ENCODE measurements at regions not wholly inside any gene's neighbourhood (a gene's known extent, or its start where the extent isn't known, plus 50 kb on each side); places are given as distances from the start of the nearest gene placed in this dataset.

- no peaks in the 10 kb centered on the region for H3K36me3 ChIP-seq (ENCODE audit: control insufficient read depth in 1 of 2, insufficient read depth in 2 of 2, low read depth in 1 of 2, low read length in 2 of 2)
- H3K18ac ChIP-seq (ENCODE audit: low read depth in 1 of 2, low read length in 2 of 2) = no peak overlapping the region
- no peak overlapping the region for H2BK5ac ChIP-seq (ENCODE audit: low read depth, low read length, poor library complexity, severe bottlenecking)
- H4K8ac ChIP-seq (ENCODE audit: low read length) = no peak overlapping the region
- H4K91ac ChIP-seq (ENCODE audit: low read length) = no peak overlapping the region
- no peak for DNase-seq
- no peak overlapping the region for H2AFZ ChIP-seq (ENCODE audit: low read depth, low read length)
- H3K14ac ChIP-seq (ENCODE audit: low read length in 2 of 2) = no peak overlapping the region
- H2BK15ac ChIP-seq (ENCODE audit: low read depth, poor library complexity, severe bottlenecking) = no peak overlapping the region
- no peak overlapping the region for H2AK5ac ChIP-seq (ENCODE audit: low read length, severe bottlenecking)
- H3K4me2 ChIP-seq (ENCODE audit: low read length, poor library complexity, severe bottlenecking) = no peak overlapping the region
- H2BK120ac ChIP-seq (ENCODE audit: low read depth, low read length) = no peak overlapping the region
- no peaks in the 10 kb centered on the region for H3K79me1 ChIP-seq (replicated peaks; ENCODE audit: low read length, poor library complexity, severe bottlenecking)
- H2BK12ac ChIP-seq (ENCODE audit: low read length in 2 of 2) = no peak overlapping the region
- H3K27ac ChIP-seq (ENCODE audit: low read length, poor library complexity, severe bottlenecking) = no peak overlapping the region
- no peak overlapping the region for H3K4me3 ChIP-seq (ENCODE audit: insufficient read depth in 1 of 2, low read depth in 1 of 2, low read length in 2 of 2)
- no peaks in the 10 kb centered on the region for H3K9me3 ChIP-seq (ENCODE audit: control insufficient read depth, low read length)
- no peaks in the 10 kb centered on the region for H3K4me1 ChIP-seq (ENCODE audit: control insufficient read depth, insufficient read depth, low read depth, low read length)
- H3K9ac ChIP-seq (ENCODE audit: low read length) = no peak overlapping the region
- 67% methylated on average over 3 of the region's 4 CpGs for WGBS
- no peak overlapping the region for H3K4ac ChIP-seq (ENCODE audit: low read depth in 1 of 2, low read length in 2 of 2)
- no peaks in the 10 kb centered on the region for H3K27me3 ChIP-seq (ENCODE audit: control insufficient read depth in 1 of 2, insufficient read depth in 1 of 2, low read length in 2 of 2)
- no peak overlapping the region for H3K23ac ChIP-seq (ENCODE audit: low read length in 2 of 2)
These were observed 661.2 kb upstream of the TENM3 start for GRCh38 chr4:181581983-181582382.

- no peaks in the 10 kb centered on the region for H3K36me3 ChIP-seq (ENCODE audit: control insufficient read depth in 1 of 2, insufficient read depth in 2 of 2, low read depth in 1 of 2, low read length in 2 of 2)
- WGBS = 87% methylated on average over 2 of the region's 4 CpGs
- no peak overlapping the region for H3K4ac ChIP-seq (ENCODE audit: low read depth in 1 of 2, low read length in 2 of 2)
- H2BK12ac ChIP-seq (ENCODE audit: low read length in 2 of 2) = no peak overlapping the region
- no peak overlapping the region for H3K4me2 ChIP-seq (ENCODE audit: low read length, poor library complexity, severe bottlenecking)
- no peak overlapping the region for H4K91ac ChIP-seq (ENCODE audit: low read length)
- no peak overlapping the region for H3K4me3 ChIP-seq (ENCODE audit: insufficient read depth in 1 of 2, low read depth in 1 of 2, low read length in 2 of 2)
- no peak for DNase-seq
- no peaks in the 10 kb centered on the region for H3K9me3 ChIP-seq (ENCODE audit: control insufficient read depth, low read length)
- H3K18ac ChIP-seq (ENCODE audit: low read depth in 1 of 2, low read length in 2 of 2) = no peak overlapping the region
- no peak overlapping the region for H3K9ac ChIP-seq (ENCODE audit: low read length)
- H2AFZ ChIP-seq (ENCODE audit: low read depth, low read length) = no peak overlapping the region
- H3K4me1 ChIP-seq (ENCODE audit: control insufficient read depth, insufficient read depth, low read depth, low read length) = no peaks in the 10 kb centered on the region
- H2BK120ac ChIP-seq (ENCODE audit: low read depth, low read length) = no peak overlapping the region
- H3K23ac ChIP-seq (ENCODE audit: low read length in 2 of 2) = no peak overlapping the region
- no peaks in the 10 kb centered on the region for H3K27me3 ChIP-seq (ENCODE audit: control insufficient read depth in 1 of 2, insufficient read depth in 1 of 2, low read length in 2 of 2)
- no peak overlapping the region for H2BK15ac ChIP-seq (ENCODE audit: low read depth, poor library complexity, severe bottlenecking)
- H2BK5ac ChIP-seq (ENCODE audit: low read depth, low read length, poor library complexity, severe bottlenecking) = no peak overlapping the region
- no peak overlapping the region for H4K8ac ChIP-seq (ENCODE audit: low read length)
- H2AK5ac ChIP-seq (ENCODE audit: low read length, severe bottlenecking) = no peak overlapping the region
- H3K27ac ChIP-seq (ENCODE audit: low read length, poor library complexity, severe bottlenecking) = no peak overlapping the region
- H3K14ac ChIP-seq (ENCODE audit: low read length in 2 of 2) = no peak overlapping the region
- no peaks in the 10 kb centered on the region for H3K79me1 ChIP-seq (replicated peaks; ENCODE audit: low read length, poor library complexity, severe bottlenecking)
These were observed 660.6 kb upstream of the TENM3 start for GRCh38 chr4:181582595-181582994.

GRCh38 chr4:181588733-181589302, 654.4 kb upstream of the TENM3 start:
- 100% methylated on average over 1 of the region's 4 CpGs for WGBS
- Histone ChIP-seq H3K27ac (ENCODE audit: low read length, poor library complexity, severe bottlenecking) (no peak overlapping the region), H3K9me3 (ENCODE audit: control insufficient read depth, low read length) (no peaks in the 10 kb centered on the region), H2AFZ (ENCODE audit: low read depth, low read length) (no peak overlapping the region), H2AK5ac (ENCODE audit: low read length, severe bottlenecking) (no peak overlapping the region), H2BK15ac (ENCODE audit: low read depth, poor library complexity, severe bottlenecking) (no peak overlapping the region), H3K4me1 (ENCODE audit: control insufficient read depth, insufficient read depth, low read depth, low read length) (no peaks in the 10 kb centered on the region), H2BK5ac (ENCODE audit: low read depth, low read length, poor library complexity, severe bottlenecking) (no peak overlapping the region), H3K27me3 (ENCODE audit: control insufficient read depth in 1 of 2, insufficient read depth in 1 of 2, low read length in 2 of 2) (no peaks in the 10 kb centered on the region), H4K91ac (ENCODE audit: low read length) (no peak overlapping the region), H3K4me2 (ENCODE audit: low read length, poor library complexity, severe bottlenecking) (no peak overlapping the region), H2BK120ac (ENCODE audit: low read depth, low read length) (no peak overlapping the region), H3K14ac (ENCODE audit: low read length in 2 of 2) (no peak overlapping the region), H3K4me3 (ENCODE audit: insufficient read depth in 1 of 2, low read depth in 1 of 2, low read length in 2 of 2) (no peak overlapping the region), H4K8ac (ENCODE audit: low read length) (no peak overlapping the region), H3K4ac (ENCODE audit: low read depth in 1 of 2, low read length in 2 of 2) (no peak overlapping the region), H3K23ac (ENCODE audit: low read length in 2 of 2) (no peak overlapping the region), H3K36me3 (ENCODE audit: control insufficient read depth in 1 of 2, insufficient read depth in 2 of 2, low read depth in 1 of 2, low read length in 2 of 2) (no peaks in the 10 kb centered on the region), H3K79me1 (replicated peaks; ENCODE audit: low read length, poor library complexity, severe bottlenecking) (no peaks in the 10 kb centered on the region), H2BK12ac (ENCODE audit: low read length in 2 of 2) (no peak overlapping the region), H3K9ac (ENCODE audit: low read length) (no peak overlapping the region), H3K18ac (ENCODE audit: low read depth in 1 of 2, low read length in 2 of 2) (no peak overlapping the region)
- no peak for DNase-seq

DNA sequence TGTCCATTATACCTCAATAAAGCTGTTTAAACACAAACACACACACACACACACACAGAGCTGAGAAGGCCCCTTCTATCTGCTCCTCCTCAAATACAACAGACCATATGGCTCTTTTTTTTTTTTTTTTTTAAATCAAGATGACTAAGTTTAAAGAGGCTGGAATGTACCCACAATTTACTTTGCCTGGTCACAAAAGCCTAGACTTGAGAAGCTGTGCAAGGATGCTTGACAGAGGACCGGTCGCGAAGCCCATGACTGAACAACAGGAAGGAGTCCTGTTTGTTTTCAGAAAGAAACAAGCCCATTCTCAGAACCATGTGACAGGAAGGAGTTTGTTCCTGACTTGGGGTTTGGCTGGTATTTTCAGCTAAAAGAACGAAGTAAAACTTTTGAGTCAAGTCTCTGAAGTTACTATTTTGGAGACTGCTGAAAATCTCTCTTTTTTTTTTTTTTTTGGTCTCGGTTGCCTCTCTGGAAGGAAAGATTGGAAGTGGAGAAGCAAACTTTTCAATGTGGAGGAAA, 650.9 kb upstream of the TENM3 start:
- H3K4me1 ChIP-seq (ENCODE audit: control insufficient read depth, insufficient read depth, low read depth, low read length) = no peaks in the 10 kb centered on the region
- no peak overlapping the region for H2BK15ac ChIP-seq (ENCODE audit: low read depth, poor library complexity, severe bottlenecking)
- H4K8ac ChIP-seq (ENCODE audit: low read length) = no peak overlapping the region
- H3K27ac ChIP-seq (ENCODE audit: low read length, poor library complexity, severe bottlenecking) = no peak overlapping the region
- no peak overlapping the region for H3K4me2 ChIP-seq (ENCODE audit: low read length, poor library complexity, severe bottlenecking)
- no peak overlapping the region for H2AK5ac ChIP-seq (ENCODE audit: low read length, severe bottlenecking)
- H3K23ac ChIP-seq (ENCODE audit: low read length in 2 of 2) = no peak overlapping the region
- no peak overlapping the region for H2BK5ac ChIP-seq (ENCODE audit: low read depth, low read length, poor library complexity, severe bottlenecking)
- no peak for DNase-seq
- H3K9ac ChIP-seq (ENCODE audit: low read length) = no peak overlapping the region
- no peak overlapping the region for H3K4me3 ChIP-seq (ENCODE audit: insufficient read depth in 1 of 2, low read depth in 1 of 2, low read length in 2 of 2)
- no peaks in the 10 kb centered on the region for H3K9me3 ChIP-seq (ENCODE audit: control insufficient read depth, low read length)
- no peaks in the 10 kb centered on the region for H3K27me3 ChIP-seq (ENCODE audit: control insufficient read depth in 1 of 2, insufficient read depth in 1 of 2, low read length in 2 of 2)
- H3K4ac ChIP-seq (ENCODE audit: low read depth in 1 of 2, low read length in 2 of 2) = no peak overlapping the region
- no peak overlapping the region for H2BK12ac ChIP-seq (ENCODE audit: low read length in 2 of 2)
- 68% methylated on average over 5 of the region's 5 CpGs for WGBS
- no peak overlapping the region for H4K91ac ChIP-seq (ENCODE audit: low read length)
- no peak overlapping the region for H2AFZ ChIP-seq (ENCODE audit: low read depth, low read length)
- no peaks in the 10 kb centered on the region for H3K79me1 ChIP-seq (replicated peaks; ENCODE audit: low read length, poor library complexity, severe bottlenecking)
- H3K14ac ChIP-seq (ENCODE audit: low read length in 2 of 2) = no peak overlapping the region
- H3K36me3 ChIP-seq (ENCODE audit: control insufficient read depth in 1 of 2, insufficient read depth in 2 of 2, low read depth in 1 of 2, low read length in 2 of 2) = no peaks in the 10 kb centered on the region
- no peak overlapping the region for H3K18ac ChIP-seq (ENCODE audit: low read depth in 1 of 2, low read length in 2 of 2)
- H2BK120ac ChIP-seq (ENCODE audit: low read depth, low read length) = no peak overlapping the region

Data from mesenchymal stem cell (in vitro differentiated cells and primary cell).